ENCODE measurements at regions not wholly inside any gene's neighbourhood (a gene's known extent, or its start where the extent isn't known, plus 50 kb on each side); places are given as distances from the start of the nearest gene placed in this dataset.
"Not testable (repeated sequence)": the region's sequence is repeated elsewhere in the genome, so short reads cannot be mapped to it uniquely, and the experiment has no call there.

- H3K79me2 ChIP-seq (ENCODE audit: insufficient read depth, low read length) = no peaks in the 10 kb centered on the region
- H3K36me3 ChIP-seq (ENCODE audit: insufficient read depth, low read length) = no peaks in the 10 kb centered on the region
- no peak overlapping the region for H3K4me2 ChIP-seq (ENCODE audit: low read depth, low read length, poor library complexity, severe bottlenecking)
- H3K9me3 ChIP-seq (ENCODE audit: insufficient read depth, low read depth, low read length) = no peaks in the 10 kb centered on the region
- H3F3A ChIP-seq (ENCODE audit: low read depth) = no peaks in the 10 kb centered on the region
- no peak overlapping the region for H3K4me3 ChIP-seq (ENCODE audit: low read length, poor library complexity, severe bottlenecking)
- no peaks in the 10 kb centered on the region for H3K9me2 ChIP-seq (replicated peaks; ENCODE audit: low read depth, low read length)
- H4K20me1 ChIP-seq (ENCODE audit: insufficient read depth, low read length, poor library complexity, severe bottlenecking) = no peaks in the 10 kb centered on the region
- H3K9ac ChIP-seq (ENCODE audit: low read depth, low read length, poor library complexity, severe bottlenecking) = no peak overlapping the region
- no peaks in the 10 kb centered on the region for H3K4me1 ChIP-seq (ENCODE audit: insufficient read depth, low read length, poor library complexity, severe bottlenecking)
- H3K27me3 ChIP-seq (ENCODE audit: insufficient read depth, low read length, poor library complexity, severe bottlenecking) = no peaks in the 10 kb centered on the region
- TF ChIP-seq EZH2phosphoT487 (IDR thresholded peaks at IDR 0.05; ENCODE audit: borderline replicate concordance) (no peak), CTCF (conservative IDR thresholded peaks at IDR 0.05; ENCODE audit: low read length) (no peak)
- H2AFZ ChIP-seq (ENCODE audit: low read length) = no peak overlapping the region
Observed at GRCh38 chr17:33567223-33567622, 274.1 kb upstream of the ASIC2 start.

GRCh38 chr17:33572615-33573014 is 279.5 kb upstream of the ASIC2 start:
- H3K9me2 ChIP-seq (replicated peaks; ENCODE audit: low read depth, low read length) = no peaks in the 10 kb centered on the region
- no peak overlapping the region for H3K4me2 ChIP-seq (ENCODE audit: low read depth, low read length, poor library complexity, severe bottlenecking)
- no peak overlapping the region for H3K9ac ChIP-seq (ENCODE audit: low read depth, low read length, poor library complexity, severe bottlenecking)
- H3K4me3 ChIP-seq (ENCODE audit: low read length, poor library complexity, severe bottlenecking) = no peak overlapping the region
- H3K27me3 ChIP-seq (ENCODE audit: insufficient read depth, low read length, poor library complexity, severe bottlenecking) = no peaks in the 10 kb centered on the region
- H3K79me2 ChIP-seq (ENCODE audit: insufficient read depth, low read length) = no peaks in the 10 kb centered on the region
- H2AFZ ChIP-seq (ENCODE audit: low read length) = no peak overlapping the region
- TF ChIP-seq CTCF (conservative IDR thresholded peaks at IDR 0.05; ENCODE audit: low read length) (no peak), EZH2phosphoT487 (IDR thresholded peaks at IDR 0.05; ENCODE audit: borderline replicate concordance) (no peak)
- H3F3A ChIP-seq (ENCODE audit: low read depth) = no peaks in the 10 kb centered on the region
- no peaks in the 10 kb centered on the region for H4K20me1 ChIP-seq (ENCODE audit: insufficient read depth, low read length, poor library complexity, severe bottlenecking)
- H3K4me1 ChIP-seq (ENCODE audit: insufficient read depth, low read length, poor library complexity, severe bottlenecking) = no peaks in the 10 kb centered on the region
- H3K36me3 ChIP-seq (ENCODE audit: insufficient read depth, low read length) = no peaks in the 10 kb centered on the region
- H3K9me3 ChIP-seq (ENCODE audit: insufficient read depth, low read depth, low read length) = no peaks in the 10 kb centered on the region

- H3K9ac ChIP-seq (ENCODE audit: low read depth, low read length, poor library complexity, severe bottlenecking) = no peak overlapping the region
- no peak for TF ChIP-seq CTCF (conservative IDR thresholded peaks at IDR 0.05; ENCODE audit: low read length)
- TF ChIP-seq EZH2phosphoT487 (IDR thresholded peaks at IDR 0.05; ENCODE audit: borderline replicate concordance) = no peak
- H3K27me3 ChIP-seq (ENCODE audit: insufficient read depth, low read length, poor library complexity, severe bottlenecking) = no peaks in the 10 kb centered on the region
- no peaks in the 10 kb centered on the region for H3K4me1 ChIP-seq (ENCODE audit: insufficient read depth, low read length, poor library complexity, severe bottlenecking)
- no peaks in the 10 kb centered on the region for H3K79me2 ChIP-seq (ENCODE audit: insufficient read depth, low read length)
- no peaks in the 10 kb centered on the region for H3K36me3 ChIP-seq (ENCODE audit: insufficient read depth, low read length)
- H2AFZ ChIP-seq (ENCODE audit: low read length) = no peak overlapping the region
- H4K20me1 ChIP-seq (ENCODE audit: insufficient read depth, low read length, poor library complexity, severe bottlenecking) = no peaks in the 10 kb centered on the region
- H3F3A ChIP-seq (ENCODE audit: low read depth) = no peaks in the 10 kb centered on the region
- H3K9me3 ChIP-seq (ENCODE audit: insufficient read depth, low read depth, low read length) = no peaks in the 10 kb centered on the region
- H3K4me3 ChIP-seq (ENCODE audit: low read length, poor library complexity, severe bottlenecking) = no peak overlapping the region
- no peaks in the 10 kb centered on the region for H3K9me2 ChIP-seq (replicated peaks; ENCODE audit: low read depth, low read length)
- no peak overlapping the region for H3K4me2 ChIP-seq (ENCODE audit: low read depth, low read length, poor library complexity, severe bottlenecking)
Observed at GRCh38 chr17:33574942-33575445, 281.9 kb upstream of the ASIC2 start.

- not testable (repeated sequence) for H3K79me2 ChIP-seq (ENCODE audit: insufficient read depth, low read length); H3K4me2 ChIP-seq (ENCODE audit: low read depth, low read length, poor library complexity, severe bottlenecking); H3K4me3 ChIP-seq (ENCODE audit: low read length, poor library complexity, severe bottlenecking)
Observed at GRCh38 chr17:33579740-33580139, 286.6 kb upstream of the ASIC2 start.

More at GRCh38 chr17:33579740-33580139, 286.6 kb upstream of the ASIC2 start:
- H3F3A ChIP-seq (ENCODE audit: low read depth); H3K27me3 ChIP-seq (ENCODE audit: insufficient read depth, low read length, poor library complexity, severe bottlenecking); H4K20me1 ChIP-seq (ENCODE audit: insufficient read depth, low read length, poor library complexity, severe bottlenecking); H3K4me1 ChIP-seq (ENCODE audit: insufficient read depth, low read length, poor library complexity, severe bottlenecking); H3K9me3 ChIP-seq (ENCODE audit: insufficient read depth, low read depth, low read length); H3K9me2 ChIP-seq (replicated peaks; ENCODE audit: low read depth, low read length); H3K36me3 ChIP-seq (ENCODE audit: insufficient read depth, low read length); H2AFZ ChIP-seq (ENCODE audit: low read length); H3K9ac ChIP-seq (ENCODE audit: low read depth, low read length, poor library complexity, severe bottlenecking): not testable (repeated sequence)

Measured in Loucy (cell line).